ENCODE measurements at regions not wholly inside any gene's neighbourhood (a gene's known extent, or its start where the extent isn't known, plus 50 kb on each side); places are given as distances from the start of the nearest gene placed in this dataset.

GRCh38 chr6:37551446-37551845, 51.8 kb upstream of the CCDC167 start:
- Mint-ChIP-seq H3K36me3 (ENCODE audit: insufficient read depth, unreplicated experiment) (no peaks in the 10 kb centered on the region), H3K27me3 (ENCODE audit: insufficient read depth, unreplicated experiment) (no peaks in the 10 kb centered on the region), H3K4me3 (ENCODE audit: unreplicated experiment) (no peak overlapping the region), H3K4me1 (ENCODE audit: low read depth, unreplicated experiment) (peaks cover 14% of the 10 kb centered on the region), H3K9me3 (ENCODE audit: unreplicated experiment) (no peaks in the 10 kb centered on the region), H3K27ac (ENCODE audit: unreplicated experiment) (no peak overlapping the region)
- Histone ChIP-seq H3K4me1 (peaks cover 28% of the 10 kb centered on the region), H3K9me3 (no peaks in the 10 kb centered on the region), H3K4me3 (ENCODE audit: low read depth, low read length) (no peak overlapping the region), H3K36me3 (ENCODE audit: control insufficient read depth, insufficient read depth, low read length) (no peaks in the 10 kb centered on the region), H3K27me3 (replicated peaks; ENCODE audit: control insufficient read depth, insufficient read depth, low read length) (no peaks in the 10 kb centered on the region)
- ChIA-PET POLR2A (interaction anchor here (0.6 kb wide), 1 partner anchor 941 kb away, joined by 3 read pairs; no protein-coding TSS in a partner anchor), CTCF (no interaction called here)
- no peak for DNase-seq
- BruUV-seq (replicated peaks), result no TSS peak
- TF ChIP-seq CTCF (IDR thresholded peaks at IDR 0.05; ENCODE audit: insufficient read depth in 1 of 2, low read depth in 1 of 2, low read length in 1 of 2, severe bottlenecking in 1 of 2, unreplicated experiment in 1 of 2), result no peak
- intact Hi-C loops (cut with micrococcal nuclease; ENCODE audit: unreplicated experiment), result no loop called here

GRCh38 chr6:37551002-37551401, 51.3 kb upstream of the CCDC167 start:
- intact Hi-C loops (cut with micrococcal nuclease; ENCODE audit: unreplicated experiment), result no loop called here
- Histone ChIP-seq H3K4me3 (ENCODE audit: low read depth, low read length) (no peak overlapping the region), H3K36me3 (ENCODE audit: control insufficient read depth, insufficient read depth, low read length) (no peaks in the 10 kb centered on the region), H3K9me3 (no peaks in the 10 kb centered on the region), H3K27me3 (replicated peaks; ENCODE audit: control insufficient read depth, insufficient read depth, low read length) (no peaks in the 10 kb centered on the region), H3K4me1 (peaks cover 33% of the 10 kb centered on the region)
- Mint-ChIP-seq H3K27me3 (ENCODE audit: insufficient read depth, unreplicated experiment) (no peaks in the 10 kb centered on the region), H3K36me3 (ENCODE audit: insufficient read depth, unreplicated experiment) (no peaks in the 10 kb centered on the region), H3K4me1 (ENCODE audit: low read depth, unreplicated experiment) (peaks cover 14% of the 10 kb centered on the region), H3K27ac (ENCODE audit: unreplicated experiment) (no peak overlapping the region), H3K4me3 (ENCODE audit: unreplicated experiment) (no peak overlapping the region), H3K9me3 (ENCODE audit: unreplicated experiment) (no peaks in the 10 kb centered on the region)
- CTCF ChIA-PET, result no interaction called here
- DNase-seq, result no peak
- no TSS peak for BruUV-seq (replicated peaks)
- POLR2A ChIA-PET, result no interaction called here
- no peak for TF ChIP-seq CTCF (IDR thresholded peaks at IDR 0.05; ENCODE audit: insufficient read depth in 1 of 2, low read depth in 1 of 2, low read length in 1 of 2, severe bottlenecking in 1 of 2, unreplicated experiment in 1 of 2)

GRCh38 chr6:37550191-37550831, 50.6 kb upstream of the CCDC167 start:
- H3K9me3 Mint-ChIP-seq (ENCODE audit: unreplicated experiment), result no peaks in the 10 kb centered on the region
- no peak overlapping the region for H3K4me3 Mint-ChIP-seq (ENCODE audit: unreplicated experiment)
- no TSS peak for BruUV-seq (replicated peaks)
- intact Hi-C loops (cut with micrococcal nuclease; ENCODE audit: unreplicated experiment), result no loop called here
- H3K36me3 ChIP-seq (ENCODE audit: control insufficient read depth, insufficient read depth, low read length), result no peaks in the 10 kb centered on the region
- DNase-seq, result no peak
- H3K9me3 ChIP-seq, result no peaks in the 10 kb centered on the region
- no peaks in the 10 kb centered on the region for H3K36me3 Mint-ChIP-seq (ENCODE audit: insufficient read depth, unreplicated experiment)
- POLR2A ChIA-PET, result no interaction called here
- H3K4me3 ChIP-seq (ENCODE audit: low read depth, low read length), result no peak overlapping the region
- no peak overlapping the region for H3K27ac Mint-ChIP-seq (ENCODE audit: unreplicated experiment)
- no peaks in the 10 kb centered on the region for H3K27me3 ChIP-seq (replicated peaks; ENCODE audit: control insufficient read depth, insufficient read depth, low read length)
- CTCF ChIA-PET, result no interaction called here
- H3K4me1 Mint-ChIP-seq (ENCODE audit: low read depth, unreplicated experiment), result peaks cover 12% of the 10 kb centered on the region
- no peak for TF ChIP-seq CTCF (IDR thresholded peaks at IDR 0.05; ENCODE audit: insufficient read depth in 1 of 2, low read depth in 1 of 2, low read length in 1 of 2, severe bottlenecking in 1 of 2, unreplicated experiment in 1 of 2)
- H3K27me3 Mint-ChIP-seq (ENCODE audit: insufficient read depth, unreplicated experiment), result no peaks in the 10 kb centered on the region
- peaks cover 34% of the 10 kb centered on the region for H3K4me1 ChIP-seq
